ENCODE measurements at regions not wholly inside any gene's neighbourhood (a gene's known extent, or its start where the extent isn't known, plus 50 kb on each side); places are given as distances from the start of the nearest gene placed in this dataset.
"Not testable (repeated sequence)": the region's sequence is repeated elsewhere in the genome, so short reads cannot be mapped to it uniquely, and the experiment has no call there.

DNA sequence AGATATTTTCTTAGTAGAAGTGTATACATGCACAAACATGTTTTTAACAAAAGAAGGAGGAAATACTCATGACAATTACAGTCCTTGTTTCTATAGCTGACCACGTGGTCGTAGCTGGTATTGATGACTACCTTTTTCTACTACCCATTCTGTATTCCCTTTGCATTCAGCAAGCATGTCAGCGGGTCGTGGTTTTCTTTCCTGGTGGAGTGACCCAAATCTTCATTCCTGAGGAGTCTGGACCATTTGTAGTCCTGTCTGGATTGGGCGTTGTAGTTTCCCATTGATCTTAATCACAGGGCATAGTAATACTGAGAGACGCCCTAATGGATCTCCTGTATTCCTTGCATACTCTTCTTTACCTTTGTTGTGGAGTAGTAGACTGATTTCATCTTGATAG is 472.1 kb upstream of the RGS6 start:
- H3K4me3 ChIP-seq = no peak overlapping the region
- no peaks in the 10 kb centered on the region for H3K9me3 ChIP-seq
- TF ChIP-seq, protein P1, sequence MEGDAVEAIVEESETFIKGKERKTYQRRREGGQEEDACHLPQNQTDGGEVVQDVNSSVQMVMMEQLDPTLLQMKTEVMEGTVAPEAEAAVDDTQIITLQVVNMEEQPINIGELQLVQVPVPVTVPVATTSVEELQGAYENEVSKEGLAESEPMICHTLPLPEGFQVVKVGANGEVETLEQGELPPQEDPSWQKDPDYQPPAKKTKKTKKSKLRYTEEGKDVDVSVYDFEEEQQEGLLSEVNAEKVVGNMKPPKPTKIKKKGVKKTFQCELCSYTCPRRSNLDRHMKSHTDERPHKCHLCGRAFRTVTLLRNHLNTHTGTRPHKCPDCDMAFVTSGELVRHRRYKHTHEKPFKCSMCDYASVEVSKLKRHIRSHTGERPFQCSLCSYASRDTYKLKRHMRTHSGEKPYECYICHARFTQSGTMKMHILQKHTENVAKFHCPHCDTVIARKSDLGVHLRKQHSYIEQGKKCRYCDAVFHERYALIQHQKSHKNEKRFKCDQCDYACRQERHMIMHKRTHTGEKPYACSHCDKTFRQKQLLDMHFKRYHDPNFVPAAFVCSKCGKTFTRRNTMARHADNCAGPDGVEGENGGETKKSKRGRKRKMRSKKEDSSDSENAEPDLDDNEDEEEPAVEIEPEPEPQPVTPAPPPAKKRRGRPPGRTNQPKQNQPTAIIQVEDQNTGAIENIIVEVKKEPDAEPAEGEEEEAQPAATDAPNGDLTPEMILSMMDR (IDR thresholded peaks at IDR 0.05) = no peak
- peaks cover 0 to 4% (median 0%) of the 10 kb centered on the region in 3 donors for H3K4me1 ChIP-seq
- ATAC-seq (no peak), DNase-seq (no peak), FAIRE-seq (no peak)
- intact Hi-C loops (cut with DNase I) = no loop called here
- no peaks in the 10 kb centered on the region for H3K27me3 ChIP-seq
- H3K27ac ChIP-seq = no peak overlapping the region
- no peaks in the 10 kb centered on the region for H3K36me3 ChIP-seq
- 84 to 94% methylated on average over 6 of the region's 6 CpGs for WGBS, 2 donors

- H3K27ac ChIP-seq; intact Hi-C loops (cut with DNase I); H3K27me3 ChIP-seq; H3K4me1 ChIP-seq; FAIRE-seq; ATAC-seq; H3K4me3 ChIP-seq; H3K9me3 ChIP-seq; DNase-seq; H3K36me3 ChIP-seq: not testable (repeated sequence)
- 89 to 96% methylated on average over 2 to 3 of the region's 3 CpGs for WGBS, 2 donors
Observed at GRCh38 chr14:71461617-71462016, 470.6 kb upstream of the RGS6 start.

DNA sequence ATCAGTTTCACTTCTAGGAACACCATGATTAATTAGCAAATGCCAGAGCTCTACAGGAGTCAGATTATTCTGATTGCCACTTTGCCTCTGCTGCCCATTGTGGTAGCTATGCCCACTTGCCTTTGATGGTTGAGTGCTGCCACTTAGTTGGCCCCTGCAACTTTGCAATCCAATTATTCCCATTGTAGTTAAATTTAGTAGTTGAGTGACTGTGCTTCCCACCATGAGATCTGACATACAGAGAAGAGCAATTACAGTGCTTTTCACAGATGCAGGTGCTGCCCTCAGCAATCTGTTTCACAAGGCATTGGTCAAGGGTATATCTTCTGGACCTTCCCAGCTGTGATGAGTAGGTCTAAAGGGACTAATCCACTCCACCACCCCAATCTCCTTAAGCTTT is 468.4 kb upstream of the RGS6 start:
- no peak for ATAC-seq
- no peak for FAIRE-seq
- intact Hi-C loops (cut with DNase I) = no loop called here

DNA sequence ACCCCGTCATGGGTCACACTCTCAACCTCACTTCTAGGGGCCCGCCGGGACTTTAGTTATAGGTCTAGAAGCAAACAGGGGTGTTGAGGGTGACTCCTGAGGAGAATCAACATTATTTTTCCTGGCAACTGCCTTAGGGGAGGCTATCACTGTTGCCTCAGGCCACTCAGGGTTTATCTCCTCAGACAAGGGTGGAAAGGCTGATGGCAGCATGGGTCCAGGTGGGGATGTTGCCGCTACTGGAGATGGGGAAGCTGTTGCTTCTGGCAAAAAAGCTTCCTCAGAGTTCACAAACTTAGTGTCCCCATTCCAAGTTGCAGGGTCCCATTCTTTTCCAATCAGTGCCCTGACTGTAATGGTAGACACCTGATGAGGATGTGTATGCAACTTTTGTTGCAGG is 467.4 kb upstream of the RGS6 start:
- TF ChIP-seq, protein P1 (IDR thresholded peaks at IDR 0.05) = no peak
- H3K27ac ChIP-seq = no peak overlapping the region
- H3K27me3 ChIP-seq = no peaks in the 10 kb centered on the region
- no peak for FAIRE-seq
- no peak for DNase-seq
- ATAC-seq = no peak
- WGBS, 2 donors = 98 to 99% methylated on average over 4 of the region's 4 CpGs
- no peaks in the 10 kb centered on the region for H3K36me3 ChIP-seq
- no peak overlapping the region for H3K4me3 ChIP-seq
- intact Hi-C loops (cut with DNase I) = no loop called here
- no peaks in the 10 kb centered on the region for H3K4me1 ChIP-seq
- H3K9me3 ChIP-seq = no peaks in the 10 kb centered on the region

More for the DNA sequence above, 468.4 kb upstream of the RGS6 start:
- no peak for DNase-seq
- H3K36me3 ChIP-seq = no peaks in the 10 kb centered on the region
- TF ChIP-seq, protein P1 (IDR thresholded peaks at IDR 0.05) = no peak
- no peak overlapping the region for H3K27ac ChIP-seq
- H3K27me3 ChIP-seq = no peaks in the 10 kb centered on the region
- no peaks in the 10 kb centered on the region for H3K4me1 ChIP-seq
- H3K4me3 ChIP-seq = no peak overlapping the region
- H3K9me3 ChIP-seq = no peaks in the 10 kb centered on the region

DNA sequence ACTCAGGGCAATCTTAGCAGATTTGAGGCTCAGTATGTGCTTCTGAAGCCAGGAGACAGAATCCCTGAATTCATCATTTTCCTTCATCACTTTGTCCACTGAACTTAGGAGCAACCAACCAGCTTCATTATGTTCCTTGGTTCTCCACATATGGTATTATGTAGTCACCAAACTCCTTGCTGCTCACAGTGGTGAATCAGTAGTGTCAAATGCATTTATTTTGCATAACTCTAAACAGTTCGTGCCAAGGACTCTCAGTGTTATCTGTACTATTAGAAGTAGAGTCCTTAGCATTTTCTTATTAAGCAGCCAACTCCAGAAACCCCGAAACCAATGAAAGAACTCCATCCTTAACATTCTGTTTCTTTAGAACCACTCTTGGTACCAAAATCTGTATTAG is 466.9 kb upstream of the RGS6 start:
- Histone ChIP-seq H3K4me3 (no peak overlapping the region), H3K9me3 (no peaks in the 10 kb centered on the region), H3K27ac (no peak overlapping the region), H3K4me1 (no peaks in the 10 kb centered on the region), H3K36me3 (no peaks in the 10 kb centered on the region), H3K27me3 (no peaks in the 10 kb centered on the region)
- no peak for DNase-seq
- no peak for FAIRE-seq
- TF ChIP-seq, protein P1 (IDR thresholded peaks at IDR 0.05) = no peak
- 80 to 83% methylated on average over 2 of the region's 2 CpGs for WGBS, 2 donors
- intact Hi-C loops (cut with DNase I) = no loop called here
- no peak for ATAC-seq

DNA sequence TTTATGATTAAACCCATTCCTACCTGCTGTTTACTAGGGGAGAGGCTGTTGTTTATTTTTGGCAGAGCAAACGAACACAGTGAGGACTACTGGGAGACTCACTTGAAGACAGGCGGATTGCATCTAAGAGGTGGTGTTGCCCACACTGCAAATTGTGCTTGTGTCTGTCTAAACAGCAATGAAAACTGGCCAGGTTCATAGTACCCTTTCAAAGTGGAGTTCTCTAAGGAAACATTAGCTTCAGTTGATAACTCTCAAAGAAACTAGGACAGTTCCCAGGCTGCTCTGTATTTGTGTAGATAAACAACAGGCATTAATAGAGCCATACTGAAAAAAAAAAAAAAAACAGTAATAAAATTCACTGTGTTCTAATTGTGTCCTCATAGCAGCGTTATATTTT is 466.0 kb upstream of the RGS6 start:
- 59 to 62% methylated on average over 3 of the region's 3 CpGs for WGBS, 2 donors
- DNase-seq (no peak), ATAC-seq (no peak), FAIRE-seq (no peak)
- H3K36me3 ChIP-seq = no peaks in the 10 kb centered on the region
- no peaks in the 10 kb centered on the region for H3K9me3 ChIP-seq
- no peaks in the 10 kb centered on the region for H3K4me1 ChIP-seq
- TF ChIP-seq, protein P1 (IDR thresholded peaks at IDR 0.05) = no peak
- no peak overlapping the region for H3K4me3 ChIP-seq
- H3K27me3 ChIP-seq = no peaks in the 10 kb centered on the region
- no peak overlapping the region for H3K27ac ChIP-seq
- intact Hi-C loops (cut with DNase I) = no loop called here
